ENCODE measurements at regions not wholly inside any gene's neighbourhood (a gene's known extent, or its start where the extent isn't known, plus 50 kb on each side); places are given as distances from the start of the nearest gene placed in this dataset.

DNA sequence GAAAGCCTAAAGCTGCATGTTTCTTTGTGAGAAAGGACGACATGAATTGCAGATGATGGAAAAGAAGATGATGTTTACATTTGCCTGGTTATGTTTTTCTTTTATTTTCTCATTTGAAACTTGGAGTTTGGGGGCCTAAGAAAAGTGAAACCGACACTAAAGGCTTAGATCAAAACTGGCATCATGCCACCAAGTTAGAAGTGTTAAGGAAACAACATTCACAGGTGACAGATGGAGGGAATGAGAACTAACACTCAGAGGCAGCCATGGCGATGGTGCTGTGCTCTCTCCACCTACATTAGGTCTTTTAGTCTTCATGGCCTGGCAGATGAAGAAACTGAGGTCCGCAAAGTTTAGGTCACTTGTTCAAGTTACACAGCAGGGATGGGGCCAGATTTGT is 923.6 kb downstream of the TUSC7 start:
- TF ChIP-seq, protein P1, sequence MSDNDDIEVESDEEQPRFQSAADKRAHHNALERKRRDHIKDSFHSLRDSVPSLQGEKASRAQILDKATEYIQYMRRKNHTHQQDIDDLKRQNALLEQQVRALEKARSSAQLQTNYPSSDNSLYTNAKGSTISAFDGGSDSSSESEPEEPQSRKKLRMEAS (IDR thresholded peaks at IDR 0.05; ENCODE audit: low read depth, low read length), result no peak
- TF ChIP-seq, protein P2, sequence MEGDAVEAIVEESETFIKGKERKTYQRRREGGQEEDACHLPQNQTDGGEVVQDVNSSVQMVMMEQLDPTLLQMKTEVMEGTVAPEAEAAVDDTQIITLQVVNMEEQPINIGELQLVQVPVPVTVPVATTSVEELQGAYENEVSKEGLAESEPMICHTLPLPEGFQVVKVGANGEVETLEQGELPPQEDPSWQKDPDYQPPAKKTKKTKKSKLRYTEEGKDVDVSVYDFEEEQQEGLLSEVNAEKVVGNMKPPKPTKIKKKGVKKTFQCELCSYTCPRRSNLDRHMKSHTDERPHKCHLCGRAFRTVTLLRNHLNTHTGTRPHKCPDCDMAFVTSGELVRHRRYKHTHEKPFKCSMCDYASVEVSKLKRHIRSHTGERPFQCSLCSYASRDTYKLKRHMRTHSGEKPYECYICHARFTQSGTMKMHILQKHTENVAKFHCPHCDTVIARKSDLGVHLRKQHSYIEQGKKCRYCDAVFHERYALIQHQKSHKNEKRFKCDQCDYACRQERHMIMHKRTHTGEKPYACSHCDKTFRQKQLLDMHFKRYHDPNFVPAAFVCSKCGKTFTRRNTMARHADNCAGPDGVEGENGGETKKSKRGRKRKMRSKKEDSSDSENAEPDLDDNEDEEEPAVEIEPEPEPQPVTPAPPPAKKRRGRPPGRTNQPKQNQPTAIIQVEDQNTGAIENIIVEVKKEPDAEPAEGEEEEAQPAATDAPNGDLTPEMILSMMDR (IDR thresholded peaks at IDR 0.05; ENCODE audit: low read depth, low read length), result no peak
- TF ChIP-seq MYC (IDR thresholded peaks at IDR 0.05; ENCODE audit: low read depth, low read length) (no peak), POLR2A (IDR thresholded peaks at IDR 0.05; ENCODE audit: extremely low read depth, insufficient read length) (no peak)
- DNase-seq (ENCODE audit: low read depth), result no peak
- H3K4me3 ChIP-seq (ENCODE audit: low read depth, low read length), result no peak overlapping the region

DNA sequence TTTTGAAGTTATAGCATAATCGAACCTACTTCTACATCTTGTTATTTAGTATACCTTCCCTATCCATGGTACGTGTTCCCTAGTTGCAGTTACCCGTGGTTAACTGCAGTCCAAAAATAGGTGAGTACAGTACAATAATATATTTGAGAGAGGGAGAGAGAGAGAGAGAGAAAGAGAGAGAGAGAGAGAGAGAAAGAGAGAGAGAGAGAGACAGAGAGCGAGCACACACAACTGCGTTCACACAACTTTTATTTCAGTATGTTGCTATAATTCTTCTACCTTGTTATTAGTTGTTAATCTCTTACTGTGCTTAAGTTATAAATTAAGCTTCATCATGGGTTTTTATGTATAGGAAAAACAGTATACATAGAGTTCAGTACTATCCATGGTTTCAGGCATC is 928.1 kb downstream of the TUSC7 start:
- no peak for DNase-seq (ENCODE audit: low read depth)
- no peak overlapping the region for H3K4me3 ChIP-seq (ENCODE audit: low read depth, low read length)
- TF ChIP-seq POLR2A (IDR thresholded peaks at IDR 0.05; ENCODE audit: extremely low read depth, insufficient read length), result no peak
- no peak for TF ChIP-seq MYC (IDR thresholded peaks at IDR 0.05; ENCODE audit: low read depth, low read length)
- TF ChIP-seq, protein P1 (IDR thresholded peaks at IDR 0.05; ENCODE audit: low read depth, low read length), result no peak
- TF ChIP-seq, protein P2 (IDR thresholded peaks at IDR 0.05; ENCODE audit: low read depth, low read length), result no peak

DNA sequence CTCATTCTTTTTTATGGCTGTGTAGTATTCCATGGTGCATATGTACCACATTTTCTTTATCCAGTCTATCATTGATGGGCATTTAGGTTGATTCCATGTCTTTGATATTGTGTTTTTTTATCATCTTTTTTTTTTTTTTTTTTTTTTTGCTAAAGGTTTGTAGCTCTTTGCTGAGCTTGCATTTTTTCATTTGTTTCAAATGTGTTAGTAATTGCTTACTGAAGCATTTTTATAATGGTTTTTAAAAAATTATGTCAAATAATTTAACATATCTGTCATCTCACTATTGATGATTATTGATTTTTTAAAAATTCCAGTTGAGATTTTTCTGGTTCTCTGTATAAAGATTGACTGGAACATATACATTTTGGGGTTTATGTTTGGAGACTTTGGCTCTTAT is 934.6 kb downstream of the TUSC7 start:
- DNase-seq (ENCODE audit: low read depth), result no peak

DNA sequence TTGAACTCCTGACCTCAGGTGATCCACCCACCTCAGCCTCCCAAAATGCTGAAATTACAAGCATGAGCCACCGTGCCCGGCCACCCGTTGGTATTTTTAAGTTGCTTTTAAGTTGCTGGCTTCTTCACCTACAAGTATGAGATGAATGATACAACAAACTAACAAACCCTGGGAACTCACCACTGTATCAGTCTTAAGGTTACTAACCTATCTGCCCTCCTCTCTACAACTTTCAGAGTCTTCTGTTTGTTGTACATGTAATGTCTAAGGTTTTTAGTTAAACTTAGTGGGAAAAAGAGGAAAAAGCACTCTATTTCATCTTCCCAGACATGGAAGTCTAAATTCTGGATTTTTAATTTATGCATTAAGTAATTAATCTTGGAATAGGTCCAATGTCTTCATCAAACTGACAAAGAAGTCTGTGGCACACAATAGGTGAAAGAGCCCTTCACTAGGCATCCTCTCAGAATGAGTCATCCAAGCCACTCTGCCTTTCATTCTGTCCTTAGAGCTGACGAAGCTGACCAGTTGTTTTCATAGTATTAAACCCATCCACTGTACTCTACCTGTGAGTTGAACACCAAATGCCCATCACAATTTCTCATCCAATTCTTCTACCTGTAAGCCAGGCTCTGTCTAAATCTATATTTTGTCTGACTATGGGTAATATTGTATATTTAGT is 936.1 kb downstream of the TUSC7 start:
- DNase-seq (ENCODE audit: low read depth), result no peak
- no peak overlapping the region for H3K4me3 ChIP-seq (ENCODE audit: low read depth, low read length)
- TF ChIP-seq MYC (IDR thresholded peaks at IDR 0.05; ENCODE audit: low read depth, low read length), result no peak
- TF ChIP-seq, protein P2 (IDR thresholded peaks at IDR 0.05; ENCODE audit: low read depth, low read length), result no peak
- no peak for TF ChIP-seq POLR2A (IDR thresholded peaks at IDR 0.05; ENCODE audit: extremely low read depth, insufficient read length)
- TF ChIP-seq, protein P1 (IDR thresholded peaks at IDR 0.05; ENCODE audit: low read depth, low read length), result no peak

More for the DNA sequence above, 934.6 kb downstream of the TUSC7 start:
- no peak for TF ChIP-seq POLR2A (IDR thresholded peaks at IDR 0.05; ENCODE audit: extremely low read depth, insufficient read length)
- TF ChIP-seq MYC (IDR thresholded peaks at IDR 0.05; ENCODE audit: low read depth, low read length), result no peak
- TF ChIP-seq, protein P2 (IDR thresholded peaks at IDR 0.05; ENCODE audit: low read depth, low read length), result no peak
- TF ChIP-seq, protein P1 (IDR thresholded peaks at IDR 0.05; ENCODE audit: low read depth, low read length), result no peak
- H3K4me3 ChIP-seq (ENCODE audit: low read depth, low read length), result no peak overlapping the region

DNA sequence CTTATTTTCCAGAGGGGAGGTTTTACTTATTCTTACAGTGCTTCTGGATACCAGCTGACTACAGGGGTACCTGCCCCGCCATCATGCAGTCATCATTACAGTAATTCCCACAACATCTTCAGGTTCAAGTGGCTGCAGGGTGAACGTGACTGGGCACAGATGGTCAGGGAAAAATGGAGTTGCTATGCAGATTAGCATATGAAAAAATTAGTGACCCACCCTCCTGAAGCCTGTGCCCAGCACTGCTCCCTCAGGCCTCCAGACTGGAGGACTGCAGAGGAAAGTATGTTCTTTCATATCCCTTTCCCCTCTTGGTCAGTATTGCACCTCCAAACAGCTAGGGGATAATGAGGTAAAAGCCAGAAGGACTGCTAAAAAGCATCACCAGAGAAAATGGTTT is 937.9 kb downstream of the TUSC7 start:
- DNase-seq (ENCODE audit: low read depth), result no peak
- H3K4me3 ChIP-seq (ENCODE audit: low read depth, low read length), result no peak overlapping the region
- TF ChIP-seq, protein P1 (IDR thresholded peaks at IDR 0.05; ENCODE audit: low read depth, low read length), result no peak
- TF ChIP-seq MYC (IDR thresholded peaks at IDR 0.05; ENCODE audit: low read depth, low read length) (no peak), POLR2A (IDR thresholded peaks at IDR 0.05; ENCODE audit: extremely low read depth, insufficient read length) (no peak)
- TF ChIP-seq, protein P2 (IDR thresholded peaks at IDR 0.05; ENCODE audit: low read depth, low read length), result no peak
